ENCODE measurements at regions not wholly inside any gene's neighbourhood (a gene's known extent, or its start where the extent isn't known, plus 50 kb on each side); places are given as distances from the start of the nearest gene placed in this dataset.

DNA sequence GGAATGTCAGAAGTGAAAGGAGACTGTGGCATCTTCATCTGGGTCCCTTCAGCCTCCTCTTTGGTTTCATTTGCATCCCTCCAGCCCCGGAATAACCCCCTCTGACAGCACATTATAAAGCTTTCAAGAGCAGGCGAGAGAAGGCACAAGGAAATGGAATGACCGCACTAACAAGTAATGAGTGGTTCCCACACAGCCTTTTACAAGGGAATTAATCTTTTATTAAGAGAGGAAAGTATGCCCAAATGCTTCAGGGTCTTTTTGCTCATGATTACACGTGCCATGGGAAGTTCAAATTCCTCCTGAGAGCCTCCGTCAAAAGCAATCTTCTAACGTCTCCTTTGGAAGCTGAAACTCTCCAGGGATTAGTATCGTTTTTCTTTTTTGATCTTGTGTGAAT is 347.0 kb downstream of the BTBD3 start:
- Mint-ChIP-seq H3K27me3 (ENCODE audit: low read depth) (no peaks in the 10 kb centered on the region), H3K4me1 (peaks cover 12% of the 10 kb centered on the region), H3K27ac (no peak overlapping the region), H3K9me3 (no peaks in the 10 kb centered on the region), H3K36me3 (no peaks in the 10 kb centered on the region), H3K4me3 (no peak overlapping the region)
- CTCF ChIA-PET, result no interaction called here
- no peak for TF ChIP-seq AFF4 (CRISPR knock-in tag; IDR thresholded peaks at IDR 0.05; ENCODE audit: borderline replicate concordance)
- no peak for TF ChIP-seq ZBTB21 (CRISPR knock-in tag; IDR thresholded peaks at IDR 0.05; ENCODE audit: borderline replicate concordance)
- TF ChIP-seq GRHL2 (CRISPR knock-in tag; IDR thresholded peaks at IDR 0.05; ENCODE audit: insufficient replicate concordance, severe bottlenecking), result no peak
- no peak for TF ChIP-seq GTF2I (CRISPR knock-in tag; conservative IDR thresholded peaks at IDR 0.05)
- no peak for TF ChIP-seq SMAD4 (CRISPR knock-in tag; IDR thresholded peaks at IDR 0.05)
- no peak for TF ChIP-seq EMX1 (CRISPR knock-in tag; IDR thresholded peaks at IDR 0.05)
- TF ChIP-seq NR2C2 (CRISPR knock-in tag; IDR thresholded peaks at IDR 0.05), result no peak
- TF ChIP-seq MXD4 (CRISPR knock-in tag; IDR thresholded peaks at IDR 0.05; ENCODE audit: borderline replicate concordance), result no peak
- no peak for TF ChIP-seq KAT7 (CRISPR knock-in tag; IDR thresholded peaks at IDR 0.05; ENCODE audit: borderline replicate concordance)
- TF ChIP-seq ATF1 (CRISPR knock-in tag; IDR thresholded peaks at IDR 0.05), result no peak
- ATAC-seq (no peak), DNase-seq (ENCODE audit: low spot score) (no peak)
- POLR2A ChIA-PET, result no interaction called here

- Mint-ChIP-seq H3K4me3 (no peak overlapping the region), H3K27ac (no peak overlapping the region), H3K9me3 (no peaks in the 10 kb centered on the region), H3K4me1 (peaks cover 12% of the 10 kb centered on the region), H3K27me3 (ENCODE audit: low read depth) (no peaks in the 10 kb centered on the region), H3K36me3 (no peaks in the 10 kb centered on the region)
- ChIA-PET POLR2A (no interaction called here), CTCF (no interaction called here)
- DNase-seq (ENCODE audit: low spot score) (no peak), ATAC-seq (no peak)
- TF ChIP-seq JUN (CRISPR knock-in tag; IDR thresholded peaks at IDR 0.05) (no peak), HMGA2 (CRISPR knock-in tag; IDR thresholded peaks at IDR 0.05) (no peak), STAT6 (CRISPR knock-in tag; conservative IDR thresholded peaks at IDR 0.05; ENCODE audit: low read depth) (no peak), CTCF (IDR thresholded peaks at IDR 0.05) (no peak), IRF1 (CRISPR knock-in tag; IDR thresholded peaks at IDR 0.05) (no peak)
- TF ChIP-seq, protein P1, sequence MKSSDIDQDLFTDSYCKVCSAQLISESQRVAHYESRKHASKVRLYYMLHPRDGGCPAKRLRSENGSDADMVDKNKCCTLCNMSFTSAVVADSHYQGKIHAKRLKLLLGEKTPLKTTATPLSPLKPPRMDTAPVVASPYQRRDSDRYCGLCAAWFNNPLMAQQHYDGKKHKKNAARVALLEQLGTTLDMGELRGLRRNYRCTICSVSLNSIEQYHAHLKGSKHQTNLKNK (CRISPR knock-in tag; IDR thresholded peaks at IDR 0.05), result no peak
- TF ChIP-seq, protein P2, sequence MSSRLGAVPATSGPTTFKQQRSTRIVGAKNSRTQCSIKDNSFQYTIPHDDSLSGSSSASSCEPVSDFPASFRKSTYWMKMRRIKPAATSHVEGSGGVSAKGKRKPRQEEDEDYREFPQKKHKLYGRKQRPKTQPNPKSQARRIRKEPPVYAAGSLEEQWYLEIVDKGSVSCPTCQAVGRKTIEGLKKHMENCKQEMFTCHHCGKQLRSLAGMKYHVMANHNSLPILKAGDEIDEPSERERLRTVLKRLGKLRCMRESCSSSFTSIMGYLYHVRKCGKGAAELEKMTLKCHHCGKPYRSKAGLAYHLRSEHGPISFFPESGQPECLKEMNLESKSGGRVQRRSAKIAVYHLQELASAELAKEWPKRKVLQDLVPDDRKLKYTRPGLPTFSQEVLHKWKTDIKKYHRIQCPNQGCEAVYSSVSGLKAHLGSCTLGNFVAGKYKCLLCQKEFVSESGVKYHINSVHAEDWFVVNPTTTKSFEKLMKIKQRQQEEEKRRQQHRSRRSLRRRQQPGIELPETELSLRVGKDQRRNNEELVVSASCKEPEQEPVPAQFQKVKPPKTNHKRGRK (CRISPR knock-in tag; IDR thresholded peaks at IDR 0.05; ENCODE audit: borderline replicate concordance), result no peak
Observed at GRCh38 chr20:12265662-12266061, 348.0 kb downstream of the BTBD3 start.

Measured in WTC11 (cell line).